Natural killer cell treated with Interleukin-12 subunit alpha and Interleukin-12 subunit beta and Interleukin-15 and Interleukin-18, amount 100 ng/mL, for 72 hours (primary cell): ENCODE measurements at regions not wholly inside any gene's neighbourhood (a gene's known extent, or its start where the extent isn't known, plus 50 kb on each side); places are given as distances from the start of the nearest gene placed in this dataset.
"Not testable (repeated sequence)": the region's sequence is repeated elsewhere in the genome, so short reads cannot be mapped to it uniquely, and the experiment has no call there.

ENCODE experiments used
- ATAC-seq, 2 donors: fragments of 150-1000 bp; cut with Tn5 transposase in 1 of 2; sonication (Bioruptor Pico), chemical (Tn5 transposase) in 1 of 2; 2 replicates each; pipeline ENCODE4 v1.10.0; 2021
- DNase-seq: peaks from one replicate; pipeline ENCODE4 v3.0.0; 2022; ENCODE audit warnings: low spot score
- H3K27ac Mint-ChIP-seq, 2 donors: 1 replicate in 1 of 2; 2 replicates in 1 of 2; pipeline ENCODE4 v1.8.0; 2022; ENCODE audit warnings: mixed read lengths in 2 of 2, mild to moderate bottlenecking in 1 of 2, moderate library complexity in 1 of 2
- H3K27me3 Mint-ChIP-seq, 2 donors: 1 replicate in 1 of 2; 2 replicates in 1 of 2; pipeline ENCODE4 v1.8.0; 2022; ENCODE audit warnings: mixed read lengths in 2 of 2
- H3K36me3 Mint-ChIP-seq: one replicate; pipeline ENCODE4 v1.8.0; 2022; ENCODE audit warnings: mixed read lengths
- H3K4me1 Mint-ChIP-seq, 2 donors: 1 replicate in 1 of 2; 2 replicates in 1 of 2; pipeline ENCODE4 v1.8.0; 2022; ENCODE audit warnings: low read depth in 2 of 2, mixed read lengths in 2 of 2, mild to moderate bottlenecking in 1 of 2
- H3K4me3 Mint-ChIP-seq: one replicate; pipeline ENCODE4 v1.8.0; 2022; ENCODE audit warnings: mixed read lengths
- H3K9me3 Mint-ChIP-seq: 2 replicates; pipeline ENCODE4 v1.8.0; 2022; ENCODE audit warnings: mixed read lengths

DNA sequence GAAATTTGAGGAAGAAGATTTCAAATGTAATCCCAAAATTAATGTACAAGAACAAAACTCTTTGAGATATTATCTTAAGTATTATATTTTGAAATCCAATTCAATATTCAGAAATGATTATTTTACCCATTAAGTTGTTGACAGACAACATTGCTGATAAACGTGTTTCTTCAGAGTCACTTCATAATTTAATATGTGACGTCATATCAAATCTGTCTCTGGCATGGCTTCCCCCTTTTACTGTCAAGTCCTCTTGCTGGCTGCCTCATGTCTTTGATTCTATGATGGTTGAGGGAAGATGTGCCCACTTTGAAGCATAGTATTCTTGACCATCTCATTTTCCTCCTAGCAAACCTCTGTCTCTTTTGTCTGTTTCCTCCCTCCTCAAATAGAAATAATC lies 1257.1 kb upstream of the GOT2 start:
- no peak for ATAC-seq

DNA sequence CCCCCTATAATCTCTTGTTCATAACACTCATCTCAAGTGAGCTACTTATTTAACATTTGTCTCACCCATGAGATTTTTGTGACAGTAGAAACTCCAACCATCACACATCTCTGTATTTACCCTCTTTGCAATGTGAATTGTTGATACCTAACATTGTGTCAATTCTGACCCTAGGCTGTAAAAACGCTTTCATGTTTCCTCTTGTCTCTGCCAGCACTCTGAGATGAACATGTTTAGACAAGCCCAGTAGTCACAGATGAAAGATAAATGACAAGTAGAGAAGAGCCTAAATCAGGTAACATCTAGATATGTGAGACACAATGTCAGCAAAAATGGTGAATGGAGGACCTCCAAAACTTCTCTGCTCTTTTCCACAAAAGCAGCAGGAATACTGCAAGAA lies 1254.5 kb upstream of the GOT2 start:
- Mint-ChIP-seq H3K4me3 (no peak overlapping the region), H3K9me3 (peaks cover 21% of the 10 kb centered on the region), H3K4me1 (no peaks in the 10 kb centered on the region), H3K27me3 (no peaks in the 10 kb centered on the region), H3K27ac (no peak overlapping the region), H3K36me3 (peaks cover 14% of the 10 kb centered on the region)
- no peak for DNase-seq
- ATAC-seq, result no peak

More for the DNA sequence above, 1257.1 kb upstream of the GOT2 start:
- Mint-ChIP-seq H3K27me3 (no peaks in the 10 kb centered on the region), H3K4me3 (no peak overlapping the region), H3K4me1 (no peaks in the 10 kb centered on the region), H3K27ac (no peak overlapping the region), H3K36me3 (peaks cover 20% of the 10 kb centered on the region), H3K9me3 (peaks cover 15% of the 10 kb centered on the region)
- DNase-seq, result no peak

DNA sequence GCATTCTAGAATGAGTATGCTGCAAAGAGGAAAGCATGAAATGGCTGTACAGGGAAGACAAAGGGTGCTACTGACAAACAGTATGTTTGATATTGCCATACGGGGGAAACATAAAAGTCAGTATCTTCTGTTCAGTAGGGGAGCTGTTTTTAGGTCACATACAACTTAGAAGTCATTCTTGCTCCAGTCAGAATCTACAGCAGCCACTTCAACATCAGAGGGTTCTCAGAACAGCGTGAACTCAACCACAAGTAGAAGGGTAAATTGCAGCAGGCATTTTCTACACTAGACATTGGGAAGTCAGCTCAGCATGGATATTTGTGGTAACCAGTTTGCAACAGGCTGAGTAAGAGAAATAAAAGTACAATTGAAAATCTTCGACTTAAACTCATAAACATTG lies 1241.8 kb upstream of the GOT2 start:
- DNase-seq (no peak), ATAC-seq (no peak)
- Mint-ChIP-seq H3K27ac (no peak overlapping the region), H3K4me1 (no peaks in the 10 kb centered on the region), H3K9me3 (peaks cover 11% of the 10 kb centered on the region), H3K36me3 (peaks cover 9% of the 10 kb centered on the region), H3K27me3 (no peaks in the 10 kb centered on the region), H3K4me3 (no peak overlapping the region)

DNA sequence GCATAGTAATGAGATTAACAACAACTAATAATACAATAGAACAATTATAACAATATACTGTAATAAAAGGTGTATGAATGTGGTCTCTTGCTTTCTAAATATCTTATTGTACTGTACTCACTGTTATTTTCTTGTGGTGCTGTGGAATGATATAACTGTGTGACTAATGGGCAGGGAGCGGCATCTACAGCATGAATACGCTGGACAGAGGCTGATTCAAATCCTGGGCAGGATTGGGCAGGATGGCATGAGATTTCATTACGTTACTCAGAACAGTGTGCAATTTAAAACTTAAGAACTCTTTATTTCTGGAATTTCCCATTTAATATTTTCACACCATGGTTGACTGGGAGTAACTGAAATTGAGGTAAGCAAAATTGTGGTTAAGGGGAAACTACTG lies 1239.8 kb upstream of the GOT2 start:
- H3K4me3 Mint-ChIP-seq, result no peak overlapping the region
- ATAC-seq (no peak), DNase-seq (no peak)
- H3K4me1 Mint-ChIP-seq, result no peaks in the 10 kb centered on the region
- H3K27me3 Mint-ChIP-seq, result no peaks in the 10 kb centered on the region
- H3K27ac Mint-ChIP-seq, result no peak overlapping the region
- peaks cover 9% of the 10 kb centered on the region for H3K36me3 Mint-ChIP-seq
- peaks cover 11% of the 10 kb centered on the region for H3K9me3 Mint-ChIP-seq

DNA sequence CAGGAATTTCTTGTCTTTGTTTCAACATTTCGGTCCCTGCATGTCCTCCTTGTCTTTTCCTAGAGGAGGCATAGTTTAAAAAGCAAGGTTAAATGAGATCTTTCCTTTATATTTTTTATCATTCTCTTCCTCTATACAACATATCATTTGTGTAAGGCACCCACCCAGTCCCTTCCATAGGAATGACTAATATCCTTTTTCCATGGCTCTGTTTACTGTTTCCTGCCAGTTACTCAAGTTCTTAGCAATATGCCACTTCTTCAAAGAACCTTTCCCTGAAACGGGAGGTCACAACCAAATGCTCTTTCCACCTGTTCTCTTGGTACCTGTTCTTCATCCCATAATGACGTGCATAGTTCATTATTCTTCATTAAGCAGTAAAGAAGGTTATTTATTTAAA lies 1237.1 kb upstream of the GOT2 start:
- Mint-ChIP-seq H3K9me3 (peaks cover 9% of the 10 kb centered on the region), H3K36me3 (peaks cover 13% of the 10 kb centered on the region), H3K4me1 (no peaks in the 10 kb centered on the region), H3K27me3 (no peaks in the 10 kb centered on the region), H3K4me3 (no peak overlapping the region), H3K27ac (no peak overlapping the region)
- ATAC-seq (no peak), DNase-seq (no peak)

DNA sequence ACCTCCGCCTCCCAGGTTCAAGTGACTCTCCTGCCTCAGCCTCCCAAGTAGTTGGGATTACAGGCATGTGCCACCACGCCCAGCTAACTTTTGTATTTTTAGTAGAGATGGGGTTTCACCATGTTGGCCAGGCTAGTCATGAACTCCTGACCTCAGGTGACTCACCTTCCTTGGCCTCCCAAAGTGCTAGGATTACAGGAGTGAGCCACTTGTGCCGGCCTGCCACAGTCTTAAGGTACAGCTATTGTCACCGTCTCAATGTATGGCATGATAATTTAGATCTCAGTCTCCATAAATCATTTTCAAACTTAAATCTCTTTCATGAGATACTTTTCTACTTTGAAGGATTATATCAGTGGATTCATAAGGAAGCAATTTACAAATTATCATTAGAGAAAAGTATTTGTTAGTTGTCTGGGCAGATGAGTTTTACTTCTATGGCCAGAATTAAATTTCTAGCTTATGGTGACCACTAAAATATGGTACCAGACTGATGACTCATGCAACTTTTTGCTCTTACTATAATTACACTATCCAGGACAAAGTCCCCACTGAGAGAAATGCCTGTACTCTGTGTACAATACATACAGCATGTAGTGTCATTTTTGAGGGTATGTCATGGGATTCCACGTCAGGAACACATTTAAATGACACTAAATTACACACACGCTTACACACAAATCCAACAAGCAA lies 1230.3 kb upstream of the GOT2 start:
- peaks cover 9% of the 10 kb centered on the region for H3K9me3 Mint-ChIP-seq
- no peaks in the 10 kb centered on the region for H3K27me3 Mint-ChIP-seq
- DNase-seq (no peak), ATAC-seq (no peak)
- no peaks in the 10 kb centered on the region for H3K4me1 Mint-ChIP-seq
- no peak overlapping the region for H3K4me3 Mint-ChIP-seq
- H3K27ac Mint-ChIP-seq, result no peak overlapping the region
- peaks cover 5% of the 10 kb centered on the region for H3K36me3 Mint-ChIP-seq

DNA sequence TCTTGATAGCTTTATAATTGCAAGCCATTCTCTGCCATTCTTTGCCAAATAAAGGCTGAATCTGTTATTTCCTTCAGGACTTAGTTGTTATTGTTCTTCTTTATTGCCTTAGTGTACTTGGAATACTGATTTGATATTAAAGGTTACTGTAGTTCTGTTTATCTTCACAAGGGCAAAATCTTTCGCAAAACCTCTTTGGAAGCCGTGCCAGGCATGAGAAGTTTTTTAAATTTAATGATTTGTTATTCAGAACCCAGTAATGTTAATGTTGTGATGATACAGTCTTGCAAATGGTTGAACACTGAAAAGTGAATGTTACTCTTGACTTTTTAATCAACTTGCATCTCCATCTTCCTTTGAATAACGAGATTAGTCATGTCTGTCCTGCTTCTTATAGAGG lies 1225.2 kb upstream of the GOT2 start:
- Mint-ChIP-seq H3K36me3 (no peaks in the 10 kb centered on the region), H3K27me3 (no peaks in the 10 kb centered on the region), H3K27ac (no peak overlapping the region), H3K9me3 (peaks cover 13% of the 10 kb centered on the region), H3K4me1 (no peaks in the 10 kb centered on the region), H3K4me3 (no peak overlapping the region)
- ATAC-seq, result no peak
- DNase-seq, result no peak

DNA sequence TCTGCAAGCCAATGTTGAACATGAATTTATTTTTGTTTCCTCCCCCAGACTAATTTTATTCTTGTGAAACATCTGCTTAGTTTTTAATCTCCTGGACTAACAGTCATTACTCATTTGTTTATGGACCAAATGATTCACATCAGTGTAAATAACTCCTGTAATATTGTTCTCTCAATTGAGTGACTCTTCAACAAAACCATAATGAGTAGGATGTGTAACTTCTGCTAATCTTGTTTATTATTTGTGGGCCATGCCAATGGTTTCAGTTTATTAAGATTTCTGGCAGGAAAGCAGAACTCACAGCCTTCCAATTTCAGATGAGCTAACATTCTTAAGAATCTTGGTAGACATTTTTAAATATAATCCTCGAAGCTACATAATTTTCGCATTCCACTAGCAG lies 1216.3 kb upstream of the GOT2 start:
- no peak overlapping the region for H3K27ac Mint-ChIP-seq
- H3K4me1 Mint-ChIP-seq, result no peaks in the 10 kb centered on the region
- DNase-seq (no peak), ATAC-seq (no peak)
- no peaks in the 10 kb centered on the region for H3K36me3 Mint-ChIP-seq
- H3K9me3 Mint-ChIP-seq, result peaks cover 10% of the 10 kb centered on the region
- no peaks in the 10 kb centered on the region for H3K27me3 Mint-ChIP-seq
- H3K4me3 Mint-ChIP-seq, result no peak overlapping the region

DNA sequence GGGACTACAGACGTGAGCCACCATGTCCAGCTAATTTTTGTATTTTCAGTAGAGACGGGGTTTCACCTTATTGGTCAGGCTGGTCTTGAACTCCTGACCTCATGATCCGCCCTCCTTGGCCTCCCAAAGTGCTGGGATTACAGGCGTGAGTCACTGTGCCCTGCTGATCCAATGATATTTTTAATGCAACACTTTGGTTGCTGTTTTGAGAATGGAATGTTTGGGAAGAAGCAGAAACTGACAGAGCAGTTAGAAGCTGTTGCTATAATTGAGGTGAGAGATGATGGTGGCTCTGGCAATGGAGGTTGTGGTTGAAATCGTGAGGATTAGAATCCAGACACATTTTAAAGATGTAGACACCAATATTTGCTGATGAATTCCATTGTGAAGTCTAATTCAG lies 1209.9 kb upstream of the GOT2 start:
- H3K36me3 Mint-ChIP-seq, H3K27me3 Mint-ChIP-seq, ATAC-seq, DNase-seq, H3K4me1 Mint-ChIP-seq, H3K9me3 Mint-ChIP-seq, H3K27ac Mint-ChIP-seq, H3K4me3 Mint-ChIP-seq: not testable (repeated sequence)

DNA sequence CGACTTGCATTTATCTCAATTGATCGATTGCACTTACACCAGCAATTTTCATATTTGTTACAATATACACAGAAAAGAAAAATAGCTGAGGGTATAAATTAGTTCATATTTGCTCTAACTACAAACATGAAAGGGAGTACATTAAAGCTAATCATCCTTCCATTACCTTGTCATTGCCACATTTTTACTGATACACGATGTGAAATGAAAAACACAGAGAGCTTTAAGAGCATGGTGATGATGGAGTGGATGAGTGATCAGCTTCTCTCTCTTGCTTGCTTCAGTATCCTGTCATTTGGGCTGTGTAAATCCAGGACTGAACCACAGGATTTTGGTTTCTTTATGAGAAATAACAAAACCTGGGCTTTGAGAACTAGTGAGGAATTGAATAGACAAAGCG lies 1207.5 kb upstream of the GOT2 start:
- no peak for ATAC-seq
- no peak overlapping the region for H3K27ac Mint-ChIP-seq

DNA sequence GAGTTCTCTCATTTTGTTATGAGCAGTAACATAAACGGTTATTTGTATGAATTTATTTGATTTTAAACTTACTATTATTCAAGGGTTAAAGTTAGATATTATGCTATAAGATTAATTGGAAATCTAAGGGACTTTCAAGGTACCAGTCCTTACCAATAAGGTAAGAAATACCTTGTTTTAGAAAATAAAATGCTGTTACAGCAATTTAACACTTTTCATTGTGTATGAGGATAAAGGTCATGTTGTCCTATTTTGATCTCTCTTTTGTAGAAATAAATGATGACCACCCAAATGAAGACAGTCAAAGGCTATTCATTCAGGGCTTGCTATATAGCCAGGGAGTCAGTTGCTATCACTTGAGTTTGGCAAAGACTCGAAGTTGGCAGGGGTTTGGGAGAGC lies 1185.9 kb upstream of the GOT2 start:
- H3K27me3 Mint-ChIP-seq, result no peaks in the 10 kb centered on the region
- DNase-seq, result no peak
- ATAC-seq, result no peak
- H3K9me3 Mint-ChIP-seq, result peaks cover 19% of the 10 kb centered on the region
- H3K4me1 Mint-ChIP-seq, result no peaks in the 10 kb centered on the region
- H3K4me3 Mint-ChIP-seq, result no peak overlapping the region
- H3K36me3 Mint-ChIP-seq, result peaks cover 5% of the 10 kb centered on the region
- H3K27ac Mint-ChIP-seq, result no peak overlapping the region

More for the DNA sequence above, 1207.5 kb upstream of the GOT2 start:
- Mint-ChIP-seq H3K4me1 (no peaks in the 10 kb centered on the region), H3K4me3 (no peak overlapping the region), H3K9me3 (peaks cover 3% of the 10 kb centered on the region), H3K36me3 (no peaks in the 10 kb centered on the region), H3K27me3 (no peaks in the 10 kb centered on the region)
- no peak for DNase-seq

DNA sequence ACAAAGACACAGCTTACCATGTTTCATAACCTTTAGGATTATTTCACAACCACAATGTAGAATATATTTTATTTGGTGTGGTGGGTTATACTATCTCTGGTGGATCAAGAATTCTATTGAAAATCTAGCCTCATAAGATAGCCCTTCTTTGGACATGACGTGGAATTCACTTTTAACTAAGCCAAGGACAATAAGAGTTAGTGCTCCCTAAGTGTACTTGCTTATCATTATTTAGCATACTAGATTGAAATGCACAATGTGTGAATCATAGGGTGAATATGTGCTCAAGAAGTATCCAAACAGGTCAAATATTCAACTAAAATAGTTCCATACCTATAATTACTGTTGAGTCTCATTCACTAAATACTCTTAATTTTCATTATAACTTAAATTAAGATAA lies 1179.5 kb upstream of the GOT2 start:
- Mint-ChIP-seq H3K36me3 (peaks cover 6% of the 10 kb centered on the region), H3K27ac (no peak overlapping the region), H3K4me3 (no peak overlapping the region), H3K9me3 (peaks cover 17% of the 10 kb centered on the region), H3K27me3 (no peaks in the 10 kb centered on the region), H3K4me1 (no peaks in the 10 kb centered on the region)
- no peak for ATAC-seq
- no peak for DNase-seq

DNA sequence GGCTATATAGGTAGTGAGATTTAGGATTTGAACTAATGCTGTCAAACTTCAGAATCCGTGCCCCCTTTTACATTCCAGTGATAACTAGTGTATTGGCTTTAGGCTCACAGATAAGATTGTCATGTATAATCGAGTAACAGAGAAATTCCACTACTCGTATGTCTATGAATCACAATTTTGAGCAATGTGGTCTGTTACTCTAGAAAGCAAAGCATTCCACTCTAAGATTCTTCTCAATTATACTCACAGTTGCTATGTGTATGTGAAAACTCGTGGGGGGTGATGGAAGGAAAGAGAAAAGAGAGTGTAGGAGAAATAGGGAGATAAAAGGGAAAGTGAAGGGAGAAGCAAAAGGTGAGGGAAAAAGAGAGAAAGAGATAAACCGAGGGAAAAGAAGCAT lies 1175.1 kb upstream of the GOT2 start:
- no peak for ATAC-seq
- no peaks in the 10 kb centered on the region for H3K27me3 Mint-ChIP-seq

DNA sequence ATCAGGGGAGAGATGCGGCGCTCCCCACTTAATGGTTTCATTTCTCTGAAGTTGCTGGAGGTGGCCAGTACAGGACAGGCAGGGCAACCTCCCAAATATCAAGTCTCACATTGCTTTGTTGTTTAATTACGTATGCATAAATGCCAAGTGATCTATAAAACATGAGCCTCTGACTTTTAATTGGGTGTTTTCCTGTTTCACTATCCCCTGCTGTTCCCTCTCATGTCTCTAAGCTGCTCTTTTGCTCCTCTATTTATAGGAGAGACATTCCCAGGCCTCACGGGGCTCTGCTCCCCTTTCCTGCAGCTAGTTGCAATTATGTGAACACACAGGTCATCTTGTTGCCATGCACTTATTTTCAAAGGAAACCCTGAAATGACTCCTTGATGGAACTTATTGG lies 1173.5 kb upstream of the GOT2 start:
- ATAC-seq (no peak), DNase-seq (no peak)
- Mint-ChIP-seq H3K27me3 (no peaks in the 10 kb centered on the region), H3K27ac (no peak overlapping the region), H3K9me3 (peaks cover 9% of the 10 kb centered on the region), H3K36me3 (peaks cover 3% of the 10 kb centered on the region), H3K4me3 (no peak overlapping the region), H3K4me1 (no peaks in the 10 kb centered on the region)

More for the DNA sequence above, 1175.1 kb upstream of the GOT2 start:
- no peak overlapping the region for H3K27ac Mint-ChIP-seq
- no peak for DNase-seq
- H3K36me3 Mint-ChIP-seq, result peaks cover 6% of the 10 kb centered on the region
- peaks cover 12% of the 10 kb centered on the region for H3K9me3 Mint-ChIP-seq
- no peak overlapping the region for H3K4me3 Mint-ChIP-seq
- no peaks in the 10 kb centered on the region for H3K4me1 Mint-ChIP-seq

DNA sequence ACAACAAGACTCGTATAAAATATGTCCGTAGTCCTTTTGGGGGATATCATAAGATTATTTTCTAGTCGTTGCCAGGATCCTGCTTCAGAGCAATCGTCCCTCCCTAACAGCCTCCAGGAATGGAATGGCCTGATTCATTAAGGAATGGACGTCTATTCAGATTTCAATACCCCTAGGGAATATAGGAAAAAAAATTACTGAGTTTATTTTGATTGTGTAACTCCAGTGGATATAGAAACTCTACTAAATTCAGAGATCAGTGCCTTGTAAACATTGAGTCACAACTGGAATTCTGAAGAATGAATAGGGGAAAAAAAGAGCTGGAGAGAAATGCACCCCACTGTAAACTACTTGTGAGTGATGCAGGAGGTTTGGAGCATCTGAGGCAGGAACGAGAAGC lies 1171.5 kb upstream of the GOT2 start:
- no peak for ATAC-seq
- no peaks in the 10 kb centered on the region for H3K4me1 Mint-ChIP-seq
- no peaks in the 10 kb centered on the region for H3K27me3 Mint-ChIP-seq

More for the DNA sequence above, 1171.5 kb upstream of the GOT2 start:
- Mint-ChIP-seq H3K27ac (no peak overlapping the region), H3K9me3 (peaks cover 7% of the 10 kb centered on the region), H3K4me3 (no peak overlapping the region), H3K36me3 (no peaks in the 10 kb centered on the region)
- no peak for DNase-seq
